Astrocyte of the spinal cord (primary cell): ENCODE measurements at regions not wholly inside any gene's neighbourhood (a gene's known extent, or its start where the extent isn't known, plus 50 kb on each side); places are given as distances from the start of the nearest gene placed in this dataset.
A peak's percentile ranks its signal among the peaks of the same experiment; 100 is the strongest.

Experiments used
- DNase-seq: peaks from one replicate; pipeline ENCODE4 v3.0.0; 2011; ENCODE audit warnings: low read depth, low spot score
- H3K4me3 ChIP-seq: 2 replicates; pipeline ENCODE4 v1.5.1; 2011; ENCODE audit warnings: low read depth, mild to moderate bottlenecking, low read length, moderate library complexity
- CTCF ChIP-seq: IDR thresholded peaks from 2 replicates; pipeline ENCODE4 v1.5.1; 2012; ENCODE audit warnings: low read depth, mild to moderate bottlenecking, low read length, inconsistent platforms
- in situ Hi-C: cut with HindIII; loops from 2 replicates; pipeline ENCODE4 v1.10.0; 2017; ENCODE audit warnings: low sequenced_read_pairs

- DNase-seq, result no peak
- no peak for TF ChIP-seq CTCF
- in situ Hi-C loops, result no loop called here
- no peak overlapping the region for H3K4me3 ChIP-seq
These were observed 69.4 kb upstream of the CLNK start for GRCh38 chr4:10753856-10754402.

DNA sequence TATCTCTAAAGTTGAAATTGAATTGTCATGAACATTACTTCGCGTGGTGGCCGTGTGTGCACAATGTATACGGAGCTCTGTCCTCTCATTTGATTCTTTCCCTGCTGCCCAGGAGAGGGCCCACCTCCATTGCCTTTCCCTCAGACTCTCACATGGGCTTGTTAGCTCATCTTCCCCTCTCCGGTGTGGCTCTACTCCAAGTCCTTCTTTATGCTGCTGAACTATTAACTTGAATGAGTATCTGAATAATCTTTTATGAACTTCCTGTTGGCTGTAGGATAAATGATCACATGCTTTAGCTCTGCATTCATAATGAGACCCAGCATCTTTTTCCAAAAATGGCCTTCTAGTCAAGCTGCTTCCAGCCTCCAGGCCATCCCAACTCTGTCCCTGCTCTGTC lies 68.8 kb upstream of the CLNK start:
- in situ Hi-C loops, result no loop called here

GRCh38 chr4:10750714-10751113 lies 66.1 kb upstream of the CLNK start:
- TF ChIP-seq CTCF, result no peak
- H3K4me3 ChIP-seq, result no peak overlapping the region
- in situ Hi-C loops, result no loop called here
- DNase-seq, result peak; percentile 58

More for the DNA sequence above, 68.8 kb upstream of the CLNK start:
- H3K4me3 ChIP-seq, result no peak overlapping the region
- DNase-seq, result peak; percentile 31
- peak; percentile 1 for TF ChIP-seq CTCF

DNA sequence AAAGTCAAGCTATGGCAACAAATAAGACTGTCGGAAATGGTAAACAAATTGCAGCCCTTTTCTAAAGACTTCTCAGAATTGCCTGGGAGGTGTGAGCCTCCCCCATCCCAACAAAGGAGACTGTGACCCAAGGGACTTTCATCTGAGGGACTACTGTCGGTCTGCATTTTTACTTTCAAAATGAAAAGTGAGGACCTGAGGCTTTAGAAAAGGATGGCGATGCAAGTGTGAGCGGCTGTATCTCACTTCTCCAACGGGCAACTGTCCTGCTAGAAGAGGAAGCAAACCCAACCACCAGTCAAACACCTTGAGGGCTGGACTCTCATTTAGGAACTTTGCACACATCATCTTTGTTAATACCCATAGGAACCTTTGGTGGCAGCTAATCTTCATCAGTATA lies 62.6 kb upstream of the CLNK start:
- TF ChIP-seq CTCF, result no peak
- in situ Hi-C loops, result no loop called here
- H3K4me3 ChIP-seq, result no peak overlapping the region

DNA sequence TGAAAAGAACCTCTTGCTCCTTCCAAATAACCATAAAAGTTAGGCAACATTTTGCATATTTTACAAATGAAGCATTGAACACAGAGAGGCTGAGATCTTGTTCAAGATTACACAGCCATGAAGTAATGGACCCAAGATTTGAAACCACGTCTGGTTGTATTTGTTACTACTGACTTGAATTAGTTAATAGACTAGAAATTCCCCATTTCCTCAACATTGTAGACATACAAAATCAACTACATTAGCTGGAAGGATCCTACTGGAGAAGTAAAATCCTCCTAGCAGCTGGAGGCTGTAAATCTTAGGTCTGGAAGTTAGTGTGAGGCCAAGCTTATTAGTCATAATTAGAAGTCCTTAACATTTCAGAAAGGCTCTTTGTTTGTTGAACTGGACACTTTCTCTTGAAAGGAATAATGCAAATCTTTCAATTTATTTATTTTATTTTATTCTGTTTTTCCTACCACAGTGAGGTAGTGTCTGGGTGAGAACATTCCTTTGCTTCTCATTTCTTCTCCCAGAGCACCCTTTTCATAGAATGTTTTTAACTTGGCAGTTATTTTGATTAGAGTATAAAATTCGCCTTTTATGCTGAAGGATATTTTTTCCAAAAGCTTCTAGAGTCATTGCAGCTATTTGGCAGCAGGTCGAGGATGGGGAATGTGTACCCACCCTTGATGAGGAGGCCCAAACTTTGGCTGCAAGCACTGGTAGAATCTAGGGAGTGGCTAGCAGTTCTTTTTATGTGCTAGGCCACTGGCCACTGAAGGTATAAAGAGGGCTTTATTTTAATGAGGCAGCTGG lies 62.0 kb upstream of the CLNK start:
- no peak overlapping the region for H3K4me3 ChIP-seq
- DNase-seq, result peak; percentile 78
- in situ Hi-C loops, result no loop called here
- TF ChIP-seq CTCF, result no peak

More for the DNA sequence above, 62.6 kb upstream of the CLNK start:
- DNase-seq, result no peak

DNA sequence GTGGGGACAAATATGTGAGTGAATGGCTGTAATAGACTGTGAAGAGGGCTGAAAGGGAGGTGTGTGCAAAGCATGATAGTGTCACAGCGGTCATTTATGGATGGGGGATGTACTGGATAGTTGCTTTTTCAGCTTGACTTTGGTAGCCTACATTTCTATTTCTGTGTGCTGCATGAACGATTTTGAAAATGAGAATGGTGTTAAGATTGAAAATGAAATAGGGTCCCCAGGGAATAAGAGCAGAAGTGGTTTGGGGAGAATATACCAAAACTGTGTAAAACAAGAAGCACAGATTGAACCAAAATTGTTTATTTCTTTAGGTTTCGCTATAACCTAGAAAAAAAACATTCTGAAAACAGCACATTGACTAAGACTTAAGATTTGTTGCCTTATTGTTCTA lies 58.8 kb upstream of the CLNK start:
- in situ Hi-C loops, result no loop called here
- DNase-seq, result no peak
- H3K4me3 ChIP-seq, result no peak overlapping the region
- no peak for TF ChIP-seq CTCF
